ENCODE measurements at regions not wholly inside any gene's neighbourhood (a gene's known extent, or its start where the extent isn't known, plus 50 kb on each side); places are given as distances from the start of the nearest gene placed in this dataset.
A peak's percentile ranks its signal among the peaks of the same experiment; 100 is the strongest.

GRCh38 chr7:38120076-38120475 lies 58.0 kb upstream of the STARD3NL start:
- Mint-ChIP-seq H3K4me1 (no peaks in the 10 kb centered on the region), H3K4me3 (no peak overlapping the region), H3K27me3 (ENCODE audit: low read depth) (no peaks in the 10 kb centered on the region), H3K9me3 (peaks cover 12% of the 10 kb centered on the region), H3K36me3 (ENCODE audit: low read depth) (no peaks in the 10 kb centered on the region), H3K27ac (no peak overlapping the region)
- no peak for TF ChIP-seq CTCF (IDR thresholded peaks at IDR 0.05; ENCODE audit: unreplicated experiment in 3 of 3)

DNA sequence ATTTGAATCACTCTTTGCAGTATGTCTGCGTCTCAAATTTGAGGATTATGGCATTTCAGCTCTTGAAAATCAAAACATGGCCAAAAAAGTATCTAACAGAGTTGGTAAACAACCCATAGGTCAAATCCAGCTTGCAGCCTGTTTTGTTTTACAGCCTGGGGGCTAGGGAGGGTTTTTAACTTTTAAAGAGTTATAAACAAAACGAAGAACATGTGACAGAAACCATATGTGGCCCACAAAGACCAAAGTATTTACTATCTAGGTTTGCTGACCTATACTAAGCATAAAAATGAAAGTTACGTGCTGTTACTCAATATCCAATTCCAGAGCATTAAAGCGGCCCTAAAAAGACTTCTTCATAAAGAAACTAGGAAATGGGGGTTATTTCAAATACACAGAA lies 55.5 kb upstream of the STARD3NL start:
- Mint-ChIP-seq H3K27ac (no peak overlapping the region), H3K9me3 (peaks cover 11% of the 10 kb centered on the region), H3K4me3 (no peak overlapping the region), H3K4me1 (no peaks in the 10 kb centered on the region), H3K27me3 (ENCODE audit: low read depth) (no peaks in the 10 kb centered on the region), H3K36me3 (ENCODE audit: low read depth) (no peaks in the 10 kb centered on the region)
- no peak for TF ChIP-seq CTCF (IDR thresholded peaks at IDR 0.05; ENCODE audit: unreplicated experiment in 3 of 3)

DNA sequence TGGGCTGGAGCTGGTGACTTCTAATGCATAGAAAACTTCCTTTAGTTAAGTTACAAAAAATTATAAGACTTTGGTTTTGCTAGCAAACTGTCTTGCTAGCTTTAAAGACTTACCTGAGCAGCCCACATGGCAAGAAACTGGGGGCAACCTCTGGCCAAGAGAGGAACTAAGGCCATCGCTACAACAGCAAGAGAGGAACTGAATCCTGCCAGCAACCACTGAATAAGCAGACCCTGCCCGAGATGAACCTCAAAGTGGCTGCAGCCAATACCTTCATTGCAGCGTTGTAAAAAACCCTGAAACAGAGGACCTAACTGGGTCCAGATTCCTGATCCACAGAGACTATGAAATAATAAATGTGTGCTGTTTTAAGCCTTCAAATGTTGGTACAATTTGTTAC lies 54.6 kb upstream of the STARD3NL start:
- Mint-ChIP-seq H3K9me3 (peaks cover 11% of the 10 kb centered on the region), H3K4me3 (no peak overlapping the region), H3K27ac (no peak overlapping the region), H3K4me1 (no peaks in the 10 kb centered on the region), H3K27me3 (ENCODE audit: low read depth) (no peaks in the 10 kb centered on the region), H3K36me3 (ENCODE audit: low read depth) (no peaks in the 10 kb centered on the region)
- no peak for TF ChIP-seq CTCF (IDR thresholded peaks at IDR 0.05; ENCODE audit: unreplicated experiment in 3 of 3)

DNA sequence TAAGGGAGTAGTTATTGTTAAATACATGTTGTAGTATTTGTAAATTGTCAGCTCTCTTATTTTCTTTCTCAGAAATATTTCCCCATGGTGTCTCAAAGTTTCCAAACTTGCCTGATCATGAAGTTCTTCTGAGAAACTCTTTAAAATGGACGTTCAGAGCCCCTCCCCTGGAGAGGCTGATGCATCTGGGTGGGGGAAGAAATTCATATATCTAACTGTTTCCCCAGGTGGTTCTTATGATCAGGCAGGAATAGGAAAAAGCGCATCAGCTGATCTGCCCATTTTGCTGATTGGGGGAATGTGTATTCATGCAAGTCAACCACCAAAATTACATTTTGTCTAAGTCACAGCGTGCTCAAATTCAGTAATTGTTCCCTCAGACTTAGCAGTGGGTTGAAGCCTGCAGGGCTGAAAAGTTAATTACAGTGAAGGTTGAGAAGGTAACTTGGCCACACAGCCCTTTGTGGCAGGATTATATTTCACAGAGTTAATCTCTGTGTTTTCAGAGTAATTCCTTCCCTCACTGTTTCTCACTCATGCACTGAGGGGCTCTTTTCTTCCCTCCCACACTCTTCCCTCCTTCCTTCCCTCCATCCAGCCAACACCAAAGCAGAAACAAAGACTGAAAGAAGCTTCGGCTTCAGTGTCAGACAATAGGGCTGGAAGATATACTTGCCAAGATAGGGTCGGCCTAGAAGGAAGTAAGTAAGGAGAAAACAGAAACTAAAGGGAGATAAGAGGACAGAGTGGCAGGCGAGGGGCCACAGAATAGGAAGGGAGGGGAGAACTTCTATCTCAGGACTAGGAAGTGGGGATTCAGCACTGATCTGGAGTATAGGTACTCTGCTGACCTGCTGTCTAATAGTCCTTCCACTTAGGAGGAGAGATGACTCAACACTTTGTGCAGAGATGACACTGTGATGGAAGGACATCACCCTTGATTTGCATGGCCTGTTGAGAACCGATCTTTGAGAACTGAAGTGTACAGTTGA lies 50.5 kb upstream of the STARD3NL start:
- Mint-ChIP-seq H3K9me3 (no peaks in the 10 kb centered on the region), H3K36me3 (ENCODE audit: low read depth) (no peaks in the 10 kb centered on the region), H3K4me1 (no peaks in the 10 kb centered on the region), H3K27ac (peak overlapping the region in 1 of 3 experiments; percentile 4), H3K27me3 (ENCODE audit: low read depth) (no peaks in the 10 kb centered on the region), H3K4me3 (no peak overlapping the region)
- TF ChIP-seq CTCF (IDR thresholded peaks at IDR 0.05; ENCODE audit: unreplicated experiment in 3 of 3): no peak

Data from nephron (organoid).